ENCODE measurements at regions not wholly inside any gene's neighbourhood (a gene's known extent, or its start where the extent isn't known, plus 50 kb on each side); places are given as distances from the start of the nearest gene placed in this dataset.
A peak's percentile ranks its signal among the peaks of the same experiment; 100 is the strongest.

DNA sequence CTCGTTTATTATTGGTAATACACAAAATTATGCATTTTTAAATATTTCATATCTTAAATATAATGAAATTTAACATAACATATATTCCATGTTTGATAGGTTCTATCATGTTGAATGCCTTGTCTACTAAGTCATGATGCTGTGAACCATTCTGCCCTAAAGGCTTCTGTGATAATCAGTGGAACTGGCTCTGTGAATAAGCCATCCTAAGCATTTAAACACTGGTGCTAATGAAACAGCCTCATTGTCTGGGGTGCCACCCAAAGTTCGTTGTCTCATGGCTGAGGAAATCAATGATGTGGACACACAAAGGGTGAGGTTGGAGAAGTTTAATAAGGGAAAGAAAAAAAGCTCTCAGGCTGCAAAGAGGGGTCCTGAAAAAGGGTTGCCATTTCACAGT, 264.7 kb upstream of the ZRANB2 start:
- Mint-ChIP-seq H3K27me3 (no peaks in the 10 kb centered on the region), H3K36me3 (ENCODE audit: insufficient read depth) (no peaks in the 10 kb centered on the region), H3K9me3 (ENCODE audit: low read depth) (peaks cover 19% of the 10 kb centered on the region), H3K4me3 (ENCODE audit: low read depth) (no peak overlapping the region), H3K4me1 (ENCODE audit: low read depth) (no peaks in the 10 kb centered on the region), H3K27ac (no peak overlapping the region)
- DNase-seq (ENCODE audit: low spot score, unreplicated experiment) = no peak
- TF ChIP-seq, protein P1, sequence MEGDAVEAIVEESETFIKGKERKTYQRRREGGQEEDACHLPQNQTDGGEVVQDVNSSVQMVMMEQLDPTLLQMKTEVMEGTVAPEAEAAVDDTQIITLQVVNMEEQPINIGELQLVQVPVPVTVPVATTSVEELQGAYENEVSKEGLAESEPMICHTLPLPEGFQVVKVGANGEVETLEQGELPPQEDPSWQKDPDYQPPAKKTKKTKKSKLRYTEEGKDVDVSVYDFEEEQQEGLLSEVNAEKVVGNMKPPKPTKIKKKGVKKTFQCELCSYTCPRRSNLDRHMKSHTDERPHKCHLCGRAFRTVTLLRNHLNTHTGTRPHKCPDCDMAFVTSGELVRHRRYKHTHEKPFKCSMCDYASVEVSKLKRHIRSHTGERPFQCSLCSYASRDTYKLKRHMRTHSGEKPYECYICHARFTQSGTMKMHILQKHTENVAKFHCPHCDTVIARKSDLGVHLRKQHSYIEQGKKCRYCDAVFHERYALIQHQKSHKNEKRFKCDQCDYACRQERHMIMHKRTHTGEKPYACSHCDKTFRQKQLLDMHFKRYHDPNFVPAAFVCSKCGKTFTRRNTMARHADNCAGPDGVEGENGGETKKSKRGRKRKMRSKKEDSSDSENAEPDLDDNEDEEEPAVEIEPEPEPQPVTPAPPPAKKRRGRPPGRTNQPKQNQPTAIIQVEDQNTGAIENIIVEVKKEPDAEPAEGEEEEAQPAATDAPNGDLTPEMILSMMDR (IDR thresholded peaks at IDR 0.05; ENCODE audit: unreplicated experiment) = no peak

DNA sequence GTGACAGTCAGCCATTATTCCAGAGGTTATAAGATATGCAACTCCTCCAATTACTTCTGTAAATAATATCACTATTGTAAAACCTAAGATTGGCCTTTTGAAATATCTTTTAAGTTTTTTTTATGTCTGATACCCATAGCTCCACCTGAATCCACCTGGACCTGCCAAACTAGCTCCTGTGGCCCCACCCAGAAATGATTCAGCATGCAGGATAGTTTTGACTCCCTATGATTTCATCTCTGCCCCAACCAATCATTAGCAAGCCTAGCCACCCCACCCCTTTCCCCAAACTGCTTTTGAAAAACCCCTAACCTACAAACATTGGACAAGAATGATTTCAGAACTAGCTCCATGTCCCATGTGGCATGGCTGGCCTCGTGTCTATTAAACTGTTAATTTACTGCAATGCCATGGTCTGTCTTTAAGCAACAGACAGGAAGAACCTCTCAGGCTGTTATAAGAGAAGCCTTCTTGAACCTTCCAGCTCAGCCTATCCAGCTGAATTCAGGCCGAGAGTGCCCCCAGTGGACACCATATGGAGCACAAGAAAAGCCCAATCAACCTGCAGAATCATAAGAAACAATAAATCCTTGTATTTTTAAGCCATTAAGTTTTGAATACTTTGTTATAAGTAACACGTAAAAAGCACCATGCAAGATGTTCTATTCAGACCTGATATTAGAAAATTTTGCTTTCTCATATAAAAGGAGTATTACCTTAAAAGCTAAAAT, 263.0 kb upstream of the ZRANB2 start:
- Mint-ChIP-seq H3K9me3 (ENCODE audit: low read depth) (peaks cover 26% of the 10 kb centered on the region), H3K27ac (peak overlapping the region; percentile 26), H3K36me3 (ENCODE audit: insufficient read depth) (no peaks in the 10 kb centered on the region), H3K4me3 (ENCODE audit: low read depth) (no peak overlapping the region), H3K27me3 (no peaks in the 10 kb centered on the region), H3K4me1 (ENCODE audit: low read depth) (no peaks in the 10 kb centered on the region)
- TF ChIP-seq, protein P1 (IDR thresholded peaks at IDR 0.05; ENCODE audit: unreplicated experiment) = peak; percentile 18
- no peak for DNase-seq (ENCODE audit: low spot score, unreplicated experiment)

DNA sequence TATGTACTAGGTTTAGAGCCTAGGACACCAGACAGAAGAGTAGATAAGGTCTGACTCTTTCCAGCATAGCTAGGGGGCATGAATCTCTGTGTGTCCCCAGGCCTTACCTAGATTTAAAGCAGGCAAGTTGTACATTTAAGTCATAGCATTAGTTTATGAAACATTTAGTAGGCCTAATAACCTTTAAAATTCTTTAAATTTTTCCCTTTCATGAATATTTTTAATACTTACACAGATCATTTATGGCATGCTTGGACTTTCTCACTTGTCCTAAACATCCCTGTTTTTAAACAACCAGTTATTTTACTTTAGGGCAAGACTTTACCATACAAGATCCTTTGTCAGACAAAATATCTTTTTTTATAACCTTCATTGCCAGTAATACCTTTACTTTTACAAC, 258.4 kb upstream of the ZRANB2 start:
- peaks cover 39% of the 10 kb centered on the region for H3K9me3 Mint-ChIP-seq (ENCODE audit: low read depth)
- H3K4me1 Mint-ChIP-seq (ENCODE audit: low read depth) = no peaks in the 10 kb centered on the region
- no peak overlapping the region for H3K27ac Mint-ChIP-seq
- no peaks in the 10 kb centered on the region for H3K27me3 Mint-ChIP-seq
- H3K4me3 Mint-ChIP-seq (ENCODE audit: low read depth) = no peak overlapping the region
- TF ChIP-seq, protein P1 (IDR thresholded peaks at IDR 0.05; ENCODE audit: unreplicated experiment) = no peak
- DNase-seq (ENCODE audit: low spot score, unreplicated experiment) = no peak
- no peaks in the 10 kb centered on the region for H3K36me3 Mint-ChIP-seq (ENCODE audit: insufficient read depth)

DNA sequence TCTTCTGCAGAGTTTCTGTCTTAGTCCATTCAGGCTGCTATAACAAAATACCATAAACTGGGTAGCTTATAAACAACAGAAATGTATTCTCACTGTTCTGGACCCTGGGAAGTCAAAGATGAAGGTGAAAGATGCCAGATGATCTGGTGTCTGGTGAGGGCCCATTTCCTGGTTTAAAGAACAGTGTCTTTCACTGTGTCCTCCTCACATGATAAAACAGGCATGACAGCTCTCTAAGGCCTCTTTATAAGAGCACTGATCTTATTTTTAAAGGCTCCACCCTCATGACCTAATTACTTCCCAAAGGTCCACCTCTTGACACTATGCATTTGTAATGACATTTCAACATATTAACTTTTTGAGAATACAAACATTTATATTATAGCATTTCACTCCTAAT, 250.2 kb upstream of the ZRANB2 start:
- Mint-ChIP-seq H3K27me3 (no peaks in the 10 kb centered on the region), H3K4me3 (ENCODE audit: low read depth) (no peak overlapping the region), H3K36me3 (ENCODE audit: insufficient read depth) (no peaks in the 10 kb centered on the region), H3K4me1 (ENCODE audit: low read depth) (no peaks in the 10 kb centered on the region), H3K9me3 (ENCODE audit: low read depth) (peaks cover 19% of the 10 kb centered on the region), H3K27ac (no peak overlapping the region)
- no peak for DNase-seq (ENCODE audit: low spot score, unreplicated experiment)
- TF ChIP-seq, protein P1 (IDR thresholded peaks at IDR 0.05; ENCODE audit: unreplicated experiment) = no peak

DNA sequence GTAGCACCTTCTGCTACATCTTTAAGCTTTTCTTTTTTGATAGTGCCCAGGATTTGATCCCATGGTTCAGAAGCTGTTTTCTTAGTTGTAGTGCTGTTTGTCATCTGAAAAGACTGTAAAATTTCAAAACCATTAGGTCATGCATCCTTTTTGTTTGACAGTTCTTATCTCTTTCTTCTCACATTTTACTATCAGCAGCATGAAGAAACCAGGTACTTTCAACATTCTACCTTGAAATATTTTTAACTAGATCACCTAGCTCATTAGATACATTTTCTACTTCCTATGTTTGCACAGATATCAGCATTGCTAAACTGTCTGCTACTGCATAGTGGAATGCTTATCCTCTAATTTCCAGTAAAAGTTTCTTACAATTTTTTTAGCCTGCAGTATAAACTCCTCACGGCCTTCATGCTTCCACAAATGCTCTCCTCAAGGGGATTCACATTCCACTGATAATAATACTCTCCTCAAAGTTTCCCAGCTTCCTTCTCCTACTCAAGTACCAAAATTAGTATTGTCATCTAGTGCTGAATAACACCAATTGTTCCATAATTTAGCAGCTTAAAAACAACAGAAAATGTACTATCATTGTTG, 243.9 kb upstream of the ZRANB2 start:
- TF ChIP-seq, protein P1 (IDR thresholded peaks at IDR 0.05; ENCODE audit: unreplicated experiment) = no peak
- H3K27ac Mint-ChIP-seq = no peak overlapping the region
- H3K27me3 Mint-ChIP-seq = no peaks in the 10 kb centered on the region
- no peak for DNase-seq (ENCODE audit: low spot score, unreplicated experiment)
- peaks cover 35% of the 10 kb centered on the region for H3K9me3 Mint-ChIP-seq (ENCODE audit: low read depth)
- no peak overlapping the region for H3K4me3 Mint-ChIP-seq (ENCODE audit: low read depth)
- H3K36me3 Mint-ChIP-seq (ENCODE audit: insufficient read depth) = no peaks in the 10 kb centered on the region
- no peaks in the 10 kb centered on the region for H3K4me1 Mint-ChIP-seq (ENCODE audit: low read depth)

Data from progenitor cell of endocrine pancreas (in vitro differentiated cells).